ENCODE measurements at regions not wholly inside any gene's neighbourhood (a gene's known extent, or its start where the extent isn't known, plus 50 kb on each side); places are given as distances from the start of the nearest gene placed in this dataset.
"Not testable (repeated sequence)": the region's sequence is repeated elsewhere in the genome, so short reads cannot be mapped to it uniquely, and the experiment has no call there.

- no peak for DNase-seq
Observed at GRCh38 chr19:28169168-28169887, 1043.6 kb downstream of the UQCRFS1 start.

- no peak for DNase-seq
Observed at GRCh38 chr19:28168557-28168956, 1044.4 kb downstream of the UQCRFS1 start.

DNA sequence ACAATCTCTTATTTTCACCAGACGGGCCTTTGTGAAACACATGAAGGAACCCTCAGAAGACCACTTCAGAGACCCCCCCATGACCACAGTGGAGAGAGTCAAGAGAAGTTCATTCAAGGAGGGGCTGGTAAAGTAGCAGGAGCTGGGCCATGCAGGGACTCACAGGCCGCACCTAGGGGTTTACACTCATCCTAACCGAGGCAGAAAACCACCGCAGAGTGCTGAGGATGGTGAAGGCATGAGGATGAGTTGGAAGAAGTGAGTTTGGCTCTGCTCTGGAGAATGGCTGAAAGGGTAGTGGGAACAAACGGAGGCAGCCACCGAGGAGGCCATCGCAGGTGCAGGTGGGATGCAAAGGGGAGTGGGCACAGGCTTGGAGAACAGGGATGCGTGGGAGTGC, 1046.9 kb downstream of the UQCRFS1 start:
- no peak for DNase-seq

DNA sequence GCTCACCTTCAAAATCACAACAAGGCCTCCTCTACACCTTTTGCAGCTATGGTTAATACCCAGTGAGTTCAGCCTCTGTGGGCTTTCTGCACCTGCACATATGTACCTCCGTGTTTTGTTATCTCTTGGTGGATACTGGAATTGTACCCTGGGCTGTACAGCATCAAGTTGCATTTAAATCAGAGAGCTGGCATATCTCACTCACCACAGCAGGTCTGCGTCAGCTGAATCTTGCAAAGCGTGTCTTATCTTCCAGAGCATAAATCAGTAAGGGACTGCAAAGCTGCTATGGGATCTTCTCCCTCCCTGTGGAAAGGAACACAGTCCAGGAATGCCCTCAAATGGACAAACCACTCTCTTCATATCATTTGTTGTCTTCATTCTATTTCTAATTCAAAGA, 1048.7 kb downstream of the UQCRFS1 start:
- no peak for DNase-seq

DNA sequence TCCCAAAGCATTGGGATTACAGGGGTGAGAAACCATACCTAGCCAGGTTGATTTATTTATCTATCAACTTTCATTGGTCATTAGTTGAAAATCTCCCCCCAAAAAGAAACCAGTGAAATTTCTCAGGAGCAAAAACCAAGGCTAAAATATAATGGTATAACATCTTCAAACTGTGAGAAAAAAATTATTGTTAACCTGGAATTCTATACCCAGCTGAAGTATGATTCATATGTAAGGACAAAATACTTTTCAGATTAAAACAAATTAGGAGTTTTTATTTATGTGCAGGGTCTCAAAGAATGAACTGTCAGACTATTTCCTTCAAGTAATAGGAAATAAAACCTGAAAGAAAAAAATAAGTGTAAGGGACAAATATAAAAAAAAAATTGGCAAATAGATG, 1053.9 kb downstream of the UQCRFS1 start:
- no peak for DNase-seq

DNA sequence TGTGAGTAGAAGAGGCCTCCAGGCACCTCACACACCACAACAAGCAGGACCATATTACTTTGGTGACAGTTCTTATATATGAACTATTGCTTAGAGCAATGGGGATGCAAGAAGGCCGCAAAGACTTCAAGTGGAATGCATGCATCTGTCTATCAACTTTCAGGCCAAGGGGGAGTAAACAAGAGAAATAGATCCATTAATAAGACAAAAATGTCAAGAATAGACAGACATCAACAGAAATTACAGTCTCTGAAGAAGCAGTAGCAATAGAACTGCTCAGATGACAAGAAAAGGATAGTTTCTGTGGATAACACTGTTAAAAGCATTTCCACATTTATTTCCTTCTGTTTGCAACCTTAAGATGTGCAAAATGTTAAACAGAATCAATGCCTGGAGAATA, 1057.7 kb downstream of the UQCRFS1 start:
- no peak for DNase-seq

- no peak for DNase-seq
Observed at GRCh38 chr19:28154077-28154476, 1058.9 kb downstream of the UQCRFS1 start.

DNA sequence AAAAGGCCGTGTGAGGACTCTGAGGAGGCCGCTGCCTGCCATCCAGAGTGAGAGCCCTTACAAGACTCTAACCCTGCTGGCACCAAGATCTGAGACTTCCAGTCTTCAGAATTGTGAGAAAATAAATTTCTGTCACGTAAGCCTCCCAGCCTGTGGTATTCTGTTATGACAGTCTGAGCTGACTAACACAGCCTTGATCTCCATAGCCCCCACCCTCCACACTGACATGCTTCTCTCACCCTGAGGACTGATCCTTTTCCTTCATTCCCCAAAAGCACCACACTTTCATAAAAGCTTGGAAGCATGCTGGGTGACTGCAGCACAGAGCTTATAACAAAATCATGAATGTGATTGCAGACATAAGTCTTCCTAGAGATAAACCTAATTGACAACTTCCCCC, 1059.8 kb downstream of the UQCRFS1 start:
- no peak for DNase-seq

DNA sequence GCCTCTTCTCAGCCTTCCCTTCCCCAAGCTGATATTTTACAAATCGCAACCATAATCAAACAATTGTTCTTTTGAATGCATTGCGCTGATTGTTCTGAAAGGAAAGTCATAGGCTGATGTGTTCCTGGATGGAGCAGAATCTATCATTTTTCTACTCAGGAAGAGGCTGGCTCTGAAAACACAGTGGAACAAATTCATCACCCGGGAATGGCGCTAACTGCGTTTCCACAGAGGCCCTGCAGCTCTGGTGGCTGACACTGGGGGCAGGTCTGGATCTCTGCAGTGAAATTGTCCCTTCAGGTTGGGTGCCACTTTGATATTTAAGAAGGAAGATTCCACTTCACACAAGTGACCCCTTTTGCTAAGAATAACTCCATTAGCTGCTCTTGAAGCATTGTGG, 1060.8 kb downstream of the UQCRFS1 start:
- DNase-seq = no peak

GRCh38 chr19:28150129-28150528, 1062.8 kb downstream of the UQCRFS1 start:
- no peak for DNase-seq

- DNase-seq = no peak
Observed at GRCh38 chr19:28148554-28148953, 1064.4 kb downstream of the UQCRFS1 start.

DNA sequence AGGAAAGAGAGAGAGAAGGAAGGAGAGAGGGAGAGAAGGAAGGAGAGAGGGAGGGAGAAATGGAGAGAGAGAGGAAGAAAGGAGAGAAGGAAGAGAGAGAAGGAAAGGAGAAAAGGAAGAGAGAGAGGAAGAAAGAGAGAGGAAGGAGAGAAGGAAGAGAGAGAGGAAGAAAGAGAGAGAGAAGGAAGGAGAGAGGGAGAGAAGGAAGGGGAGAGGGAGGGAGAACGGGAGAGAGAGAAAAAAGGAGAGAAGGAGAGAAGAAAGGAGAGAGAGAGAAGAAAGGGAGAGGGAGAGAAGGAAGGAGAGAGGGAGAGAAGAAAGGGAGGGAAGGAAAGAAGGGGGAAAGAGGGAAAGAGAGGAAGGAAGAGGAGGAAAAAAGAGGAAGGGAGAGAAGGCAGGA, 1070.7 kb downstream of the UQCRFS1 start:
- DNase-seq = no peak

DNA sequence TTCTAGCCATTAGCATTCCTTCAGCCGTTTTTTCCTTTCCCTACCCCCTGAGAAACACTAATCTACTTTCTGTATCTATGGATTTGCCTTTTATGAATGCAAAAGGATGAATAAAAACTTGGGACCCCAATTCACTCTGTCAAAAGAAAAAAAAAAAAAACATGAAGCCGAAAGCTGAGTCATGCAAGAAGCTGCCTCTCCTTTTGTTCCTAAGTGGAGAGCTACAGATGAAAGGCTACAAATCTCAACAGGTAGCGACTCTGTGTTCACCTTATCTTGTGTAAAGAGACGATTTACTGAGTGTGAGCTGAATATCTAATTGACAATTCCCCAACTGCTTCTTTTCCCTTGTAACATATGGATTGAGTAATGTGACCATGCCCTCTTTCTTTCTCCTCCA, 1072.8 kb downstream of the UQCRFS1 start:
- DNase-seq = no peak

- DNase-seq = no peak
Observed at GRCh38 chr19:28137772-28138171, 1075.2 kb downstream of the UQCRFS1 start.

- DNase-seq = no peak
Observed at GRCh38 chr19:28136796-28137195, 1076.2 kb downstream of the UQCRFS1 start.

DNA sequence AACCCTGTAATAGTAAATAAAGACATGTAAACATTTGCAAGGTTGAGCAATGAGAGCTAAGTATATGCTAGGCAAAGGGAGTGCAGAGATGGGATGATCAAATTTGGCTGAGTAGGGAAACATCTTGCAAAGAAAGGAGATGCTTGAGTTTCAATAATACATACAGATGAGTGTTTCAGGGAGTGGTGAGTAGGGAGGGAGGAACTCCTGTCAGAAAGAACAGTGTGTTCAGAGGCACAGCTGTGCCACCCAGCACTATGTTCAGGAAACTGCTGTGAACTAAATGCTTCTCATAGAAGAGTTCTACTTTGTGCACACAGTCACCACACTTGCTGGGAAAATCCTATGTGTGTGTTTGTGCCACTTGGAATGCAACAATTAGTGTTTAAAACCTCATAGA, 1077.1 kb downstream of the UQCRFS1 start:
- DNase-seq = no peak

DNA sequence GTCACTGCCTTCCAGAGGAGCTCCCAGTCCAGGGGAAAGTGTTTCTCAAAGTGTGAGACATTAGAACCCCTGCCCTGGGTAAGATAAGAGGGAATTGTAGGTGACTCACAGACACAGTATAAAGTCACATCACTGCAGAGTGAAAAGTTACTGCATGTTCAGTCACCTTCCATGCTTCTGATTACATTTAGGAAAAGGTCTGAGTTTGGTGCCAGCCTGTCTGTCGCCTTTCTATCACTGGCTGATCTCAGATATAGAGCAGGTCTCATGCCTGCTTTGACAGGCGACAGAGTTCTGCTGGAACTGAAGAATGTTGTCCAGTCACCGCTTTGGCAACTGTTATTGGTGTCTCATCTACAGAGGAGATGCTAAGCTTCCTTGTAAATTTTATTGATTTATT, 1078.6 kb downstream of the UQCRFS1 start:
- DNase-seq = no peak

- DNase-seq = not testable (repeated sequence)
Observed at GRCh38 chr19:28130881-28131280, 1082.1 kb downstream of the UQCRFS1 start.

- no peak for DNase-seq
Observed at GRCh38 chr19:28130066-28130511, 1082.9 kb downstream of the UQCRFS1 start.

DNA sequence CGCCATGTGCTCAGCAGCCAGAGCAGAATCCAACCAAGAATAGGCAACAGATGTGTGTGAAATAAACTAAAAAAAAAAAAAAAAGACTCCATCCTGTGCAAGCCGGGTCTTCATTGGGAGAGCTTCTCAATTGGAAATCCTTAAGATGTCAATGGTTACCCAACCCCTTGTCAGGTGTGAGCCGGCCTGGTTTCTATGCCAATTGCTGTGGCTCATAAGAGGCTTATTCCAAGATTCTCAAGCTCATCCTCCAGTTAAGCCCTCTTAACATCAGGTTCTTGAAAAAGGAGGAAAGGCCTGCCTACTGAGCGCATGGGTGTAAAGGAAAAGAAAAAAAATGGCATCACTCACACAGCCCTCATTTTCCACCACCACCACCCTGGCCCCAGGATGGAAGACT, 1084.6 kb downstream of the UQCRFS1 start:
- no peak for DNase-seq

GRCh38 chr19:28126135-28126898, 1086.6 kb downstream of the UQCRFS1 start:
- peak; percentile 3 for DNase-seq

- no peak for DNase-seq
Observed at GRCh38 chr19:28122734-28123133, 1090.2 kb downstream of the UQCRFS1 start.

DNA sequence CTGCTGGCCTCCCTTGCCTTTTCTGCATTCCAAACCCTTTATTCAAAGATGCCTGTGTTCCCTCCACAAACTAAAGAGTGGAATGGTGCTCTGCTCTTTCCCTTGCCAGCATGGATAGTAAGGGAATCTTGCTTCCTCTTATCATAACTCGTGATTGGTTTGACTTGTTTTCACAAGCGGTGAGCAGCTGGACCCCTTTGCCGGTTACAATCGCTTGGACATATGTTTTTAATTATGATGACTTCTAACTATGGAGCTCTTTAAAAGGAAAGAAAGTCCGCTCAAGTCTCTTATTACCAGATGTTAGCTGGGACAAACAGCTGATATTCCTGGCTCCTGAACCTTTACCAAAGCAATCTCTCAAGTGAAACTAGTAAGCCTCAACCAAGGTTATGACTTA, 1094.7 kb downstream of the UQCRFS1 start:
- DNase-seq = peak; percentile 6

DNA sequence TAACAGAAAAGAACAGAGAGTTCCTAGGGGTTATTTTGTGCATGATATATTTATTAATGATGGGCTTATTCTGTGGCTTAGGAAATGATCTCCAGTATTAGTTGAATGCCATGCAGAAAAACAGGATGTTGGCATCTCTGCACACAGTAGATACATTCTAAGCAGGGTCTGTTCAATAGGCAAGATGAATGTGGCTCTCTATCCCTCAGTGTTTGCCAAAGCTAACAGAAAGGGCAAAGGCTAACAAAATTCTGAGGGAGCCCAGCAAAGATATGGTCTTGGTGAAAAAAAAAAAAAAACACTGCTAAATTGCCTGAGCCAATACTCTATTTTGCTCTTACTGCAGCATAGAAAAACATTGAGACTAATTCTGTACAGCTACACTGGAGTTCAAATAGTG, 1095.8 kb downstream of the UQCRFS1 start:
- no peak for DNase-seq

- not testable (repeated sequence) for DNase-seq
Observed at GRCh38 chr19:28116379-28116778, 1096.6 kb downstream of the UQCRFS1 start.
